GM18508 (cell line): ENCODE measurements at regions not wholly inside any gene's neighbourhood (a gene's known extent, or its start where the extent isn't known, plus 50 kb on each side); places are given as distances from the start of the nearest gene placed in this dataset.

Experiments
- ATAC-seq: cut with Tn5 transposase; IDR thresholded peaks from one replicate; pipeline ENCODE4 v1.9.1; 2021; ENCODE audit warnings: moderate number of reproducible peaks; ENCODE audit not compliant: insufficient read depth, unreplicated experiment

DNA sequence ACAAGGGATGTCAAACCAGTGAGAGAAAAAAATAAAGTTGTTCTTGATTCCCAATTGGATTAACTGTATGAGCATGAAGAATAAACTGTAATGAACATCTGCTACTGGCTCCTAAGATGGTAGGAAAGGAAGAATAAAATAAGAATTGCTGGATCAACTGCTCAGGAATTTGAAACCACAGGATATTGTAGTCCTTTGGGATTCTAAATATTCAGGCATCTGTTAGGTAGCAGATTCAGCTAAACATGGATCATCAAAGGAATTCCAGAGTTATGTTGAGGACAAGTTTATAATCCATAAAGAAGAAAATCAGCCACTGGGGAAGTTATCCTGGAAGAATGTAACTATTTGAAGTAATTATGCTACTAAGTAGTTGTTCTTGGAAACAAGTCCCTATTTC is 65.8 kb downstream of the ISL1 start:
- no peak for ATAC-seq

DNA sequence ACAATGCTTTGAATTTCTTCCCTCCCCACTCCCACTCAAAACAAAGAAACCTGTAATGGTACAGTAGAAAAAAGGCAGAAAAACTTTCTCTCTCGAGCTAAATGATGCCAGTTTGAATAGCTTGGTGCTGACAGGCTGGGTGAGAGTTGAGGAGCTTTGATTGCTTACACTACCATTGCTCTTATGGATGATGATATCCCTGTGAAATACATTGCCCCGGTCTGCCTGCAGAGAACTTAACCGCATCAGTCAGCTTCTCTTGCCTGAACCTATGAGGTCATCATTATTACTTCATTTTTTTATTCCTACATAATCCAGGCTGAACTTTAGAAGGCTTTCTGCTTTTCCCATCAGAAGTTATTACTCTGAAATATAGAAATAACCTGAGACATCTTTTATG is 69.3 kb downstream of the ISL1 start:
- no peak for ATAC-seq

DNA sequence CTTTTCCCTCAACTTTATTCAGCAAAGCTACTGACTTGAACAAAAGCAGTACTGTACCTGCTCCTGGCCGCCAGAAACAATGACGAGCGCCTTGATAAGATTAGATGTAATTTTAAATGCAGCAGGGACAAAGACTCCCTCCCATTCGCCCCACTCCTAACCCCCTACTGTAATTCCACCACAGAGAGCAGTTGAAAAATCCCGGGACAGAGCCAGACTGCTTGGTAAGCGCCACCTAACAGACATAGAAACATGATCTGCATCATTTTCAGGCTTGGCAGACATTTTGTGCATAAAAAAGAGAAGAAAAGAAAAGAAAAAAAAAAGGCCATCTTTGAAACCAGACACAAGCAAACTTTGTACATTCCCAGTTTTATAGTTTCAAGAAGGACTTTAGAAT is 81.9 kb downstream of the ISL1 start:
- no peak for ATAC-seq

DNA sequence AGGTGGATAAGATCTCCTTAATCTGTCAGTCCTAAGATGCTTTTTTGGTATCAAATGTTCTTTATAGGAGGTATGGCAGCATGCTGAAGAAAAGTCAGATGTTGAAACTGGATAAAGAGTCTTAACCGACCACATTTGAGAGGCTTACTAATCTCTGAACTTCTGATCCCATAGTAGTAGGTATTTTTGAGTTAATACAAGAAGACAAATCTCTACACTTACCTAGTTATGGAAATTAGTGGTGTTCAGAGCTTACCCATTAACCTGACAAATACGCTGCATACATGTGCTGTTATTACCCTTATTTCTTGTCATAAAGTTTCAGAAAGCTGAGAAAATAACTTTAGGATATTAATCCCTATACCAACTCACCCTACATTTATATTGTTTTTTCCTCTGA is 83.0 kb downstream of the ISL1 start:
- peak; percentile 65 for ATAC-seq

DNA sequence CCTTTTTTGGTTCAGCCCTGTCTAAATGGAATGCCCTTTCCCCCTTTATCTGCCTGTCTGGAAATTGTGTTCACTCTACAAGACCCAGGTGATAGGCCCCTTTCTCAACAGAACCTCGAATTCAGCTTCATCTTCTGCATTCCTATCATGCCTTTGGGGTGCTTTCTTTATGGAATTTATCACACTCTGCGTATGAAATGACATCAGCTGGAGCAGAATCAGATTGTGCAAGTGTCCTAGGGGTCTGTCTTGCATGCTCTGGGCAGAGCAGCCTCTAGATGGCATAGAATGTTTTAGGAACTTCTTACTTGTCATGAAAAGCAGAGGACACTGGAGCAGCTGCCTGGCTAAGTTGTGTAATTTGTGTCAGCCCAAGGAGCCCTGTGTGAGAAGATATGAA is 84.9 kb downstream of the ISL1 start:
- no peak for ATAC-seq

DNA sequence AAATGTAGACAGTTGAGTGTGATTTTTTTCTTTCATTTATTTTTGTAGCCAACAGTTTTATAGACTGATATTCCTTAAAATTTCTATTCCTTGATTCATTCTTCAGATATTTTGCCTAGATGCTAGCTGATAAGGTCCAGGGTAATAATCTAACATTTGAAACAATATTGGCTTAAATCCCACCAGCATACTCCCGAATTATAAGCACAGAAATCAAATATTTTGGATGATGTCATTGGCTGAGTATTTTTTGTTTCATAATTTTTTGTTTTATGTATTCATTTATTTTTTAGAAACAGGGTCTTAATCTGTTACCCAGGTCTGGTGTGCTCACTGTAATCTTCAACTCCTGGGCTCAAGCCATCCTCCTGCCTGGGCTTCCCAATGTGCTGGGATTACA is 88.4 kb downstream of the ISL1 start:
- ATAC-seq, result no peak

DNA sequence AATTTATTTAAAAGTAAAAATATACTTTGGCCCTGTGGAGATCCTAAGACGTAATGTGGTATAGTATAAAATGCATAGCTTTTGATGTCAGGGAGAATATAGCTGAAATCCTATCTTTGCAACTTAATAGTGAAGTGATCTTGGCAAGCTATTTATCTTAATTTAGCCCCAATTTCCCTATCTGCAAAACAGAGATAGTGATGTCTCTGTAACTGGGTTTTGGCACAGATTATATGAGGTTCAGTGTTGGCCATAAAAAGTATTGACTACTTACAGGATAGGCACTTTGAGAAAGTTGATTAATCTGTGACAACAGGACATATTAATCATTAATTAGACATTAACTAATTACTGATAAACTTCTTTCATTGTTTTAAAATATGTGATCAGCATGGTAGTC is 89.2 kb downstream of the ISL1 start:
- no peak for ATAC-seq

- no peak for ATAC-seq
Measured at GRCh38 chr5:51475628-51476027, 92.4 kb downstream of the ISL1 start.

- no peak for ATAC-seq
Measured at GRCh38 chr5:51476431-51476830, 93.2 kb downstream of the ISL1 start.

GRCh38 chr5:51479840-51480239 is 96.6 kb downstream of the ISL1 start:
- ATAC-seq, result peak; percentile 81

GRCh38 chr5:51484326-51484725 is 101.1 kb downstream of the ISL1 start:
- ATAC-seq, result no peak

DNA sequence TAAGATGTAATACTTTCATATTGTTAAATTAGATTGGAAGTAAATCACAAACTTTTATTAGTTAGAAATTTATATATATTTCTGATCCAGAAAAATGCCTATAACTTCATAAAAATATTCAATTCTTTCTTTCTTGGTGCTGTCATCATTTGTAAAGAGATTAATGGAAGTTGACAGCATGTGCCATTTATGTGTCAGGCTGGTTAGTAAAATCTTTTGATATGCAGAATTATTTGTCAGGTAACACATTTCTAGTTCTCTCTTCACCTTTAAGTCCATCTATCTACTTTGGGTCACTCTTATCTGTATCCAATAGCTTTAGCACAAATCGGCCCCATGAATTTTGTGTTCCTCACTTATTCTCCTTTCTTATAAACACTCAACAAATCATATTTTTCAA is 102.9 kb downstream of the ISL1 start:
- ATAC-seq, result no peak

DNA sequence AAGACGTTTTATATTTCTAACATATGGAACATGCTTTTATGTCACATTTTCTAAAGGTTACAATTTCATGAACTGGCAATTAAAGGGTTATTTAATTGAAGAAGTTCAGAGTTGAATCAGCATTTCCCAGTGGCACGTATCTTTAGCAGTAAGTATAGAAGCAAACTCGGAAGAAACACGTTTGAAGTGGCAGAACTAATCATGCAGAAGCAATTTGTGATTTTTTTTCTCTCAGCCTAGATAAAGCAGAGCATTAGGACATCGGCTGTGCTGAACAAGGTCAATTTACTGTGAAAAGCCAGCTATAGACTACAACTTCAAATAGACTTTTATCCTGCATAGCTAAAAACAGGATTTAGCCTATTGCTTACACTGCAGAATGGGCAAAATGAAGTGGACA is 104.7 kb downstream of the ISL1 start:
- ATAC-seq, result no peak

DNA sequence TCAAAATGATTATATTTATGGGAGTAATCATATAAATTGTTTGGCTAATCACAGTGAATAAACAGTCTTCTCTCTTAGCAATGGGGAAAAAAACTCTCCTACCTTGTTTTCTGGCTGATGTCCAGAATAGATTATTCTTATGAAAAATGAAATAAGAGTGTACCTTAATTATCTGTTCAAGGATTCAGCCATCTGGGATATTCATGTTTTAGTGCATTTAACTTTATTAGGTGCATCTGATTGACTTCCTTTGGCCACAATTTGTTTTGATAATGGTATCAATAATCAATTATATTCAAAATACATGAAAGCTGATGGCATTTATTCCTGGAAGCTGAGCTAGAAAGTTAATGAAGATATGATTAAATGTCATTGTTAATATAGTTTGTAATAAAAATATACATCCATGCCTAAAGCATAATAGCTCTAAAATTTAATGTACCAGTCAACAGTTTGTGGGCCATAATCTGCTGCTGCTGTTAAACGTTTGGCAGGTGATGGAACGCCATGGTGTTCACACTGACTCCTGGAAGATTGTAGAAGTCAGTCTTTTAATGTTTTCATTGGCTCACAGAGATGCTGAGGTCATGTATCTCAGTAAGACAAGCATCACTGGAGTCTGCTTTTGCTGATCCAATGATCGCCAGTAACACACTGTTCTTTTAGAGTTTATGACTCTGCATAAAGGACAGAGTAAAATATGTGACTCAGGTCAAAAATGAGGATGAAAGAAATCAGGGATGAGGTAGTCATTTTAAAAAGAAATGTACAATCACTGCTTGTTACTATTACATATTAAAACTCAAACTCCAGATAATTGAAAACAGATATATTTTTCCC is 105.8 kb downstream of the ISL1 start:
- no peak for ATAC-seq

DNA sequence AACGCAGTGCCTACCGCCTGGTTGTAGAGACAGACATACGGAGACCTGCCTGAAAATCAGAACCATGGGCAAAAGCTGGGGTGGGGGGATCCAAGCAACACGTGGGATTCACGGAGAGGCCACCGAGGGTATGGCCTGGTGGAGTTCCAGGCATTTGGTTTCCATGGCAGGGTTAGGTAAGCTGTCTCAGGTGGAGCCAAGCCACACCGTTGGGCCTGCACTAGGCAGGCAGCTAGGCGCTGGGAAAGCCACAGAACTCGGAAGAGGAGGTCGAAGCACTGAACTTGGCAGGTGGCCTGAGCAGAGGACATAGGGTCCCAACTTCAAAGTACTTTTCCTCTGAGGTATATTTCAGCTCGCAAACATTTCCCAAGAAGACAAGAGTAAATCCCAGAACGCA is 111.6 kb downstream of the ISL1 start:
- ATAC-seq, result no peak

DNA sequence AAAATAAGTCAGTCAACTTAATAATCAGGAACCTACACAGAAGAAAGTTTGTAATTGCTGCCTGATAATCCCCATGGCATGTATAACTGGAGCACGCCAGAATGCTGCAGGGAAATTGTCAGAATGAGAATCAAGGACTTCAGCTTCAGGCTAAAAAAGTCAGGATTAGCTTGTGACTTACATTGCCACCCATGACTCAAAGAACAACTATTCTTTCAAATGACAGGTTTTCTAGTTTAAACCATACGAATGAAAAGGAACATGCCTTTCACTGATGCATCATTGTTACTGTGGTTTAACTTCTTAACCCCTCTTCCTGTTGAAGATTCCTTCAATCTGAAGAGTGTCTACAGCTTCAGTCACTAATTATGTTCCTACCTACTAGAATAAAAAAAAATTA is 112.4 kb downstream of the ISL1 start:
- ATAC-seq, result no peak

DNA sequence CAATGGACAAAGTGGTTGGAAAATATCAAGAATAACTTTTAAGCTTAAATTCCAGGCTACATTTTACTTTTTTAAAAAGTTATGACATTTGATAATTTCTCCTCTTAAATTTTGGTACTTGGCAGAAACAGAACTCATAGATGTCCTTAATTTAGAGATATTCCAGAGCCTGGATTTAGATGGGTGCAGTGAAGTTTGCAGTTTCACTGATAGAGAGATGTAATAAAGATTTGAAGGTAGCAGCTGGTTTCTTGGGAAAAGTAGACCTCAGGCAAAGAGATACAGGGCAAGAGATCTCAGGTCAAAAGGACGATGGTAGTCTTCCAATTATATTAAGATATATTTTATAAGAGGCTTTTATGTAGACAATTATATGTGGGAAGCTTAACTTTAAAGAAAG is 134.6 kb downstream of the ISL1 start:
- ATAC-seq, result no peak

- ATAC-seq, result no peak
Measured at GRCh38 chr5:51518607-51519006, 135.4 kb downstream of the ISL1 start.

DNA sequence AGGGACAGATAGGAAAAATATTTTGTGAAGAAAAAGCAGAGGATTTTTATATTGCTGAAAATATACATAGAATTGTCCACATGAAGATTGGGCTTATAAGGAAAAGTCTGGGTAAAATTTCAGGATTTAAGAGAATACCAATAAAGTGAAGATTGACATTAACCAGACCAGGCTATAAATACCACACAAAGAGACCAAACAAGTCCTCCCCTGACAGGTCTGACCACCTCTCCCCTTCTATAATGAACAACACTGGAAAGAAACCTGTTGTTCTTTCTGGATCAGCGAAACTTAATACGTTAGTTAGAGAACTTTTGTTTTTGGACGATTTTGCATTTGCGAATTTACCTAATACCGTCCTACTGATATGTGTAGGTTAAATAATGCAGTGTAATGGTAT is 138.3 kb downstream of the ISL1 start:
- ATAC-seq, result no peak

DNA sequence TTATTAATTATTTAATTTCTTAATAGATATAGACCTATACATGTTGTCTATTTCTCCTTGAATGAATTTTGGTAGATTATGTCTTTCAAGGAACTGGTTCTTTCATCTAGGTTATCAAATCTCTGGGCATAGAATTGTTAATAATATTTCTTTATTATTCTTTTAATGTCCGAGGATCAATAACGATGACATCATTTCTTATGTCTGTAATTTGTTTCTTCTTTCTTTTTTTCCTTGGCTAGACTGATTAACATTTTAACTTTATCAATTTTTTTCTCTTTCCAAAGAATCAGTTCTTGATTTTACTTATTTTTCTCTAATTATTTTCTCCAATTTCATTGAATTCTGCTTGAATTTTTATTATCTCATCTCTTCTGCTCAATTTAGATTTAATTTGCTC is 156.0 kb downstream of the ISL1 start:
- no peak for ATAC-seq

- ATAC-seq, result no peak
Measured at GRCh38 chr5:51544031-51544785, 161.0 kb downstream of the ISL1 start.

GRCh38 chr5:51556833-51557232 is 173.6 kb downstream of the ISL1 start:
- no peak for ATAC-seq
